GM12878 (cell line): ENCODE measurements at regions not wholly inside any gene's neighbourhood (a gene's known extent, or its start where the extent isn't known, plus 50 kb on each side); places are given as distances from the start of the nearest gene placed in this dataset.

Source experiments
- ATAC-seq: fragments of 200-7000 bp; cut with Tn5 transposase; 3 replicates; pipeline ENCODE4 v1.9.1; 2020; ENCODE audit warnings: mild to moderate bottlenecking, moderate library complexity
- BruUV-seq: library from RNA; stranded (reverse); fragments of 400-500 nt; replicated peaks from 2 replicates; lab custom pipeline; 2021; lab: Mats Ljungman, UMichigan
- CTCF ChIA-PET: fragments of 300-600 bp; sonication (Branson Sonifier 250); formaldehyde crosslinking; extraction: SDS; loops from one replicate; lab custom pipeline; 2021; ENCODE audit warnings: inconsistent platforms; lab: Yijun Ruan, JAX
- POLR2A ChIA-PET: fragments of 350-600 bp; formaldehyde crosslinking; extraction: SDS; loops from one replicate; lab custom pipeline; 2021; ENCODE audit warnings: inconsistent platforms; lab: Charles Lee
- RAD21 ChIA-PET: fragments of 300-600 bp; sonication (Branson Sonifier 250); formaldehyde crosslinking; loops from one replicate; lab custom pipeline; 2023; ENCODE audit warnings: antibody characterized with exemption; ENCODE audit not compliant: unreplicated experiment; lab: Charles Lee
- SMC1A ChIA-PET: fragments of 300-600 bp; sonication (Branson Sonifier 250); formaldehyde crosslinking; loops from one replicate; lab custom pipeline; 2023; ENCODE audit not compliant: unreplicated experiment, uncharacterized antibody; lab: Charles Lee
- DNase-seq: peaks from one replicate; pipeline ENCODE4 v3.0.0-alpha.2; 2011; ENCODE audit warnings: low read depth, low spot score
- FAIRE-seq: peaks from 3 replicates; lab custom pipeline; 2011; peaks lifted over from hg19 to GRCh38; lab: Jason Lieb, UNC
- H2AFZ ChIP-seq: 2 replicates; pipeline ENCODE4 v1.6.0; 2011; ENCODE audit warnings: low read depth, low read length, control low read depth; ENCODE audit not compliant: control insufficient read depth
- H3K27ac ChIP-seq: 2 replicates; pipeline ENCODE4 v1.5.1; 2011; ENCODE audit warnings: control low read depth; ENCODE audit not compliant: control insufficient read depth, insufficient read depth
- H3K27me3 ChIP-seq, 2 experiments: replicated peaks in 1 of 2; 2 replicates each; pipeline versions ENCODE4 v1.6.0 to v1.6.1; 2011; ENCODE audit warnings: low read length in 1 of 2; ENCODE audit not compliant: control insufficient read depth in 2 of 2, insufficient read depth in 2 of 2
- H3K36me3 ChIP-seq, 2 experiments: 2 replicates each; pipeline ENCODE4 v1.5.1; 2011; ENCODE audit warnings: low read length in 1 of 2; ENCODE audit not compliant: control insufficient read depth in 2 of 2, insufficient read depth in 2 of 2
- H3K4me1 ChIP-seq: 2 replicates; pipeline ENCODE4 v1.6.1; 2011; ENCODE audit warnings: mild to moderate bottlenecking, low read length, moderate library complexity, mixed read lengths; ENCODE audit not compliant: control insufficient read depth, insufficient read depth
- H3K4me2 ChIP-seq: 2 replicates; pipeline ENCODE4 v1.6.0; 2011; ENCODE audit warnings: control low read depth; ENCODE audit not compliant: control insufficient read depth, insufficient read depth
- H3K4me3 ChIP-seq: fragments of 200-600 bp; sonication (generic); 2 replicates; pipeline ENCODE4 v1.5.1; 2016
- H3K79me2 ChIP-seq: 2 replicates; pipeline ENCODE4 v1.6.0; 2011; ENCODE audit warnings: low read length; ENCODE audit not compliant: control insufficient read depth, insufficient read depth
- H3K9ac ChIP-seq: 2 replicates; pipeline ENCODE4 v1.8.0; 2011; ENCODE audit warnings: low read length, control low read depth, mixed read lengths; ENCODE audit not compliant: control insufficient read depth, insufficient read depth
- H3K9me3 ChIP-seq: replicated peaks from 3 replicates; pipeline ENCODE4 v1.5.1; 2011; ENCODE audit warnings: mild to moderate bottlenecking, low read length; ENCODE audit not compliant: control insufficient read depth, insufficient read depth
- H4K20me1 ChIP-seq: 2 replicates; pipeline ENCODE4 v1.6.0; 2011; ENCODE audit not compliant: control insufficient read depth, insufficient read depth
- ESRRA ChIP-seq: IDR thresholded peaks from 2 replicates; pipeline ENCODE4 v1.6.1; 2012; ENCODE audit warnings: mild to moderate bottlenecking, low read length, improper control_type of control experiment
- EZH2 ChIP-seq: IDR thresholded peaks from 2 replicates; pipeline ENCODE4 v1.6.1; 2012; ENCODE audit warnings: low read depth, mild to moderate bottlenecking, control low read depth, inconsistent platforms, low read length, borderline replicate concordance; ENCODE audit not compliant: control insufficient read depth
- FOS ChIP-seq: IDR thresholded peaks from 3 replicates; pipeline ENCODE4 v1.6.1; 2011; ENCODE audit warnings: borderline replicate concordance; ENCODE audit not compliant: insufficient read length; ENCODE audit errors: extremely low read depth
- KDM1A ChIP-seq: fragments of 200-600 bp; sonication (generic); IDR thresholded peaks from 2 replicates; pipeline ENCODE4 v1.6.1; 2016; ENCODE audit warnings: borderline replicate concordance
- MTA2 ChIP-seq: fragments of 450-650 bp; IDR thresholded peaks from 2 replicates; pipeline ENCODE4 v1.6.1; 2016; ENCODE audit warnings: low read depth, mild to moderate bottlenecking, moderate library complexity
- POLR2AphosphoS2 ChIP-seq: IDR thresholded peaks from 2 replicates; pipeline ENCODE4 v1.6.1; 2011; ENCODE audit warnings: low read depth, mild to moderate bottlenecking, low read length, improper control_type of control experiment, moderate library complexity
- SIN3A ChIP-seq: IDR thresholded peaks from 2 replicates; pipeline ENCODE4 v1.6.1; 2012; ENCODE audit warnings: low read depth, low read length, improper control_type of control experiment
- WGBS: methylation state at CpG from one replicate; pipeline ENCODE4 v1.1.6; 2016; ENCODE audit warnings: low lambda C conversion rate; ENCODE audit not compliant: insufficient replicate concordance, insufficient coverage; ENCODE audit errors: missing lambda C conversion rate; 5-methylcytosine and 5-hydroxymethylcytosine counted together
- in situ Hi-C: fragments of 300-500 bp; cut with MboI; formaldehyde crosslinking; loops from 9 replicates; pipeline ENCODE4 v1.14.3; 2018; ENCODE audit warnings: mixed read lengths
- intact Hi-C: fragments of 100-400 bp; cut with micrococcal nuclease; formaldehyde crosslinking; loops from one replicate; pipeline ENCODE4 v1.14.2; 2022; ENCODE audit not compliant: unreplicated experiment
- TF ChIP-seq, protein P1 (sequence below): IDR thresholded peaks from 2 replicates; pipeline ENCODE4 v1.6.1; 2012; ENCODE audit warnings: low read depth, low read length, improper control_type of control experiment

- FAIRE-seq (no peak), ATAC-seq (no peak), DNase-seq (no peak)
- Histone ChIP-seq H3K4me2 (no peak overlapping the region), H3K27me3 (no peaks in the 10 kb centered on the region), H3K27ac (no peak overlapping the region), H3K9ac (no peak overlapping the region), H3K4me1 (no peaks in the 10 kb centered on the region), H2AFZ (no peak overlapping the region), H3K79me2 (no peaks in the 10 kb centered on the region), H3K36me3 (no peaks in the 10 kb centered on the region), H3K4me3 (no peak overlapping the region), H3K9me3 (no peaks in the 10 kb centered on the region), H4K20me1 (no peaks in the 10 kb centered on the region)
- 47% methylated on average over 1 of the region's 1 CpG for WGBS
- POLR2A ChIA-PET: no interaction called here
- CTCF ChIA-PET: no interaction called here
- intact Hi-C loops: no loop called here
- in situ Hi-C loops: no loop called here
- TF ChIP-seq ESRRA (no peak), POLR2AphosphoS2 (no peak), EZH2 (no peak), SIN3A (no peak), MTA2 (no peak)
- RAD21 ChIA-PET: no interaction called here
- SMC1A ChIA-PET: interaction anchor here (1.1 kb wide), 1 partner anchor 17 kb away, joined by 3 read pairs; no protein-coding TSS in a partner anchor
- no TSS peak for BruUV-seq
These were observed 671.9 kb upstream of the ZNF804A start for GRCh38 chr2:183926433-183926832.

GRCh38 chr2:183927406-183928325 is 670.7 kb upstream of the ZNF804A start:
- Histone ChIP-seq H2AFZ (no peak overlapping the region), H3K36me3 (no peaks in the 10 kb centered on the region), H3K27me3 (no peaks in the 10 kb centered on the region), H3K4me1 (no peaks in the 10 kb centered on the region), H3K4me3 (no peak overlapping the region), H3K27ac (no peak overlapping the region), H3K9ac (no peak overlapping the region), H4K20me1 (no peaks in the 10 kb centered on the region), H3K4me2 (no peak overlapping the region), H3K79me2 (no peaks in the 10 kb centered on the region), H3K9me3 (no peaks in the 10 kb centered on the region)
- CTCF ChIA-PET: no interaction called here
- FAIRE-seq: no peak
- intact Hi-C loops (no loop called here), in situ Hi-C loops (no loop called here)
- RAD21 ChIA-PET: no interaction called here
- no peak for ATAC-seq
- WGBS: 22% methylated on average over 4 of the region's 4 CpGs
- TF ChIP-seq, protein P1, sequence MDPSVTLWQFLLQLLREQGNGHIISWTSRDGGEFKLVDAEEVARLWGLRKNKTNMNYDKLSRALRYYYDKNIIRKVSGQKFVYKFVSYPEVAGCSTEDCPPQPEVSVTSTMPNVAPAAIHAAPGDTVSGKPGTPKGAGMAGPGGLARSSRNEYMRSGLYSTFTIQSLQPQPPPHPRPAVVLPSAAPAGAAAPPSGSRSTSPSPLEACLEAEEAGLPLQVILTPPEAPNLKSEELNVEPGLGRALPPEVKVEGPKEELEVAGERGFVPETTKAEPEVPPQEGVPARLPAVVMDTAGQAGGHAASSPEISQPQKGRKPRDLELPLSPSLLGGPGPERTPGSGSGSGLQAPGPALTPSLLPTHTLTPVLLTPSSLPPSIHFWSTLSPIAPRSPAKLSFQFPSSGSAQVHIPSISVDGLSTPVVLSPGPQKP: no peak
- TF ChIP-seq FOS: no peak
- TF ChIP-seq KDM1A: no peak
- DNase-seq: no peak
- no TSS peak for BruUV-seq
- SMC1A ChIA-PET: interaction anchor here (0.6 to 1.1 kb wide), 2 partner anchors 16 to 63 kb away, joined by 3 read pairs; no protein-coding TSS in a partner anchor
- POLR2A ChIA-PET: no interaction called here
